ENCODE measurements at regions not wholly inside any gene's neighbourhood (a gene's known extent, or its start where the extent isn't known, plus 50 kb on each side); places are given as distances from the start of the nearest gene placed in this dataset.

GRCh38 chr5:165135565-165135964 is 1630.1 kb downstream of the MAT2B start:
- H3K4me1 Mint-ChIP-seq, result peaks cover 50% of the 10 kb centered on the region
- ATAC-seq, result no peak
- no peak for DNase-seq (ENCODE audit: low spot score)
- no peaks in the 10 kb centered on the region; the same call in 1 of the 2 replicates for H3K27me3 Mint-ChIP-seq (ENCODE audit: low read depth)
- H3K9me3 Mint-ChIP-seq, result peaks cover 3% of the 10 kb centered on the region; the same call in 1 of the 2 replicates
- POLR2A ChIA-PET, result no interaction called here
- TF ChIP-seq, protein P1, sequence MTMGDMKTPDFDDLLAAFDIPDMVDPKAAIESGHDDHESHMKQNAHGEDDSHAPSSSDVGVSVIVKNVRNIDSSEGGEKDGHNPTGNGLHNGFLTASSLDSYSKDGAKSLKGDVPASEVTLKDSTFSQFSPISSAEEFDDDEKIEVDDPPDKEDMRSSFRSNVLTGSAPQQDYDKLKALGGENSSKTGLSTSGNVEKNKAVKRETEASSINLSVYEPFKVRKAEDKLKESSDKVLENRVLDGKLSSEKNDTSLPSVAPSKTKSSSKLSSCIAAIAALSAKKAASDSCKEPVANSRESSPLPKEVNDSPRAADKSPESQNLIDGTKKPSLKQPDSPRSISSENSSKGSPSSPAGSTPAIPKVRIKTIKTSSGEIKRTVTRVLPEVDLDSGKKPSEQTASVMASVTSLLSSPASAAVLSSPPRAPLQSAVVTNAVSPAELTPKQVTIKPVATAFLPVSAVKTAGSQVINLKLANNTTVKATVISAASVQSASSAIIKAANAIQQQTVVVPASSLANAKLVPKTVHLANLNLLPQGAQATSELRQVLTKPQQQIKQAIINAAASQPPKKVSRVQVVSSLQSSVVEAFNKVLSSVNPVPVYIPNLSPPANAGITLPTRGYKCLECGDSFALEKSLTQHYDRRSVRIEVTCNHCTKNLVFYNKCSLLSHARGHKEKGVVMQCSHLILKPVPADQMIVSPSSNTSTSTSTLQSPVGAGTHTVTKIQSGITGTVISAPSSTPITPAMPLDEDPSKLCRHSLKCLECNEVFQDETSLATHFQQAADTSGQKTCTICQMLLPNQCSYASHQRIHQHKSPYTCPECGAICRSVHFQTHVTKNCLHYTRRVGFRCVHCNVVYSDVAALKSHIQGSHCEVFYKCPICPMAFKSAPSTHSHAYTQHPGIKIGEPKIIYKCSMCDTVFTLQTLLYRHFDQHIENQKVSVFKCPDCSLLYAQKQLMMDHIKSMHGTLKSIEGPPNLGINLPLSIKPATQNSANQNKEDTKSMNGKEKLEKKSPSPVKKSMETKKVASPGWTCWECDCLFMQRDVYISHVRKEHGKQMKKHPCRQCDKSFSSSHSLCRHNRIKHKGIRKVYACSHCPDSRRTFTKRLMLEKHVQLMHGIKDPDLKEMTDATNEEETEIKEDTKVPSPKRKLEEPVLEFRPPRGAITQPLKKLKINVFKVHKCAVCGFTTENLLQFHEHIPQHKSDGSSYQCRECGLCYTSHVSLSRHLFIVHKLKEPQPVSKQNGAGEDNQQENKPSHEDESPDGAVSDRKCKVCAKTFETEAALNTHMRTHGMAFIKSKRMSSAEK (CRISPR knock-in tag; IDR thresholded peaks at IDR 0.05; ENCODE audit: borderline replicate concordance), result no peak
- TF ChIP-seq NFYB (CRISPR knock-in tag; conservative IDR thresholded peaks at IDR 0.05; ENCODE audit: low read depth), result no peak
- TF ChIP-seq ESRRA (CRISPR knock-in tag; IDR thresholded peaks at IDR 0.05; ENCODE audit: borderline replicate concordance), result no peak
- no peak for TF ChIP-seq STAT6 (CRISPR knock-in tag; conservative IDR thresholded peaks at IDR 0.05; ENCODE audit: low read depth)
- no peak for TF ChIP-seq JAZF1 (CRISPR knock-in tag; IDR thresholded peaks at IDR 0.05)
- TF ChIP-seq, protein P2, sequence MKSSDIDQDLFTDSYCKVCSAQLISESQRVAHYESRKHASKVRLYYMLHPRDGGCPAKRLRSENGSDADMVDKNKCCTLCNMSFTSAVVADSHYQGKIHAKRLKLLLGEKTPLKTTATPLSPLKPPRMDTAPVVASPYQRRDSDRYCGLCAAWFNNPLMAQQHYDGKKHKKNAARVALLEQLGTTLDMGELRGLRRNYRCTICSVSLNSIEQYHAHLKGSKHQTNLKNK (CRISPR knock-in tag; IDR thresholded peaks at IDR 0.05), result no peak
- CTCF ChIA-PET, result no interaction called here
- H3K27ac Mint-ChIP-seq, result no peak overlapping the region
- no peaks in the 10 kb centered on the region for H3K36me3 Mint-ChIP-seq
- H3K4me3 Mint-ChIP-seq, result no peak overlapping the region

DNA sequence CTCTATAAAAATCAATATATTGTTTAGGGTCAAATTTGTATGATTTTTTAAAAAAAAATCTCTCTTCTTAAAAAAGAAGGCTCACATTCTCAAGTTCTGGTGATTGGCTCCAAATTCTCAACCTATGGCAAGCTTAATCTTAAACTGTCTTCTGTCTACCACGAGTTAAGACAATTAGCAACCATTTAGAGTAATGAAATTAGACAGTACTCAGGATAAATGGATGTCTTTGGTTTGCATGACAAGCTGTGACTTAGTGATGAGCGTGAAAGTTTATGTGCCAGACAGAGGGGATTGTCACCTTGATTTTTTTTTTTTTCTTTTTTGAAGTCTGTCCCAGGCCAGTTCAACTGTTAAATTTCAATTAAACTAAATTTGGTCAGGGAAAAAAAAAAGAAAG is 1632.3 kb downstream of the MAT2B start:
- no peaks in the 10 kb centered on the region for H3K36me3 Mint-ChIP-seq
- no peak overlapping the region; the same call in 1 of the 2 replicates for H3K27ac Mint-ChIP-seq
- ATAC-seq (no peak), DNase-seq (ENCODE audit: low spot score) (no peak)
- no peaks in the 10 kb centered on the region; the same call in 1 of the 2 replicates for H3K27me3 Mint-ChIP-seq (ENCODE audit: low read depth)
- no peak overlapping the region for H3K4me3 Mint-ChIP-seq
- H3K4me1 Mint-ChIP-seq, result peaks cover 48% of the 10 kb centered on the region
- ChIA-PET CTCF (no interaction called here), POLR2A (no interaction called here)
- H3K9me3 Mint-ChIP-seq, result peaks cover 1% of the 10 kb centered on the region; the same call in 1 of the 2 replicates
- TF ChIP-seq ATF1 (CRISPR knock-in tag; IDR thresholded peaks at IDR 0.05), result no peak

DNA sequence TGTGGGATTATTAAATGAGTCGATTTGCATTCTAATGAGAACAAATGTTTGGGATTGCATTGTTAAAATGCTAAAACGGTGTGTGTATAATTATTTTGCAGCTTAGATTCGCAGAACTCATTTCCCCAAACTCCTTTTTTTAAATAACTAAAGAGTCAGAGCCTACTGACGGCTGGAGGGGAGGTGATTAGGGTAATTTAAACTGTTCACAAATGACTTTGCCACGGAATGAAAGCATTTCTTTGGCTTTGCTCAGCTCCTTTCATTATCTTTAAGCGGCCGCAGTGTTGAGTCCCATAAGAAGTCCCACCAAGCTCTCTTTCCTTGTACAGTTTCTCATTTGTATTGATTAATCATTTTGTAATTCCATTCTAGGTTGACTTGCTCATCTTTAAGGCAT is 1632.8 kb downstream of the MAT2B start:
- CTCF ChIA-PET, result no interaction called here
- peak overlapping the region; percentile 22; the same call in 1 of the 2 replicates for H3K27ac Mint-ChIP-seq
- POLR2A ChIA-PET, result no interaction called here
- H3K27me3 Mint-ChIP-seq (ENCODE audit: low read depth), result no peaks in the 10 kb centered on the region; the same call in 1 of the 2 replicates
- no peaks in the 10 kb centered on the region for H3K36me3 Mint-ChIP-seq
- H3K9me3 Mint-ChIP-seq, result no peaks in the 10 kb centered on the region
- DNase-seq (ENCODE audit: low spot score) (no peak), ATAC-seq (peak; percentile 62)
- no peak overlapping the region for H3K4me3 Mint-ChIP-seq
- peaks cover 48% of the 10 kb centered on the region for H3K4me1 Mint-ChIP-seq
- TF ChIP-seq MAX (CRISPR knock-in tag; IDR thresholded peaks at IDR 0.05) (no peak), PREB (CRISPR knock-in tag; IDR thresholded peaks at IDR 0.05; ENCODE audit: borderline replicate concordance) (no peak), RORB (CRISPR knock-in tag; IDR thresholded peaks at IDR 0.05) (no peak), CREM (CRISPR knock-in tag; IDR thresholded peaks at IDR 0.05) (no peak), MXD4 (CRISPR knock-in tag; IDR thresholded peaks at IDR 0.05; ENCODE audit: borderline replicate concordance) (no peak)
- TF ChIP-seq, protein P3, sequence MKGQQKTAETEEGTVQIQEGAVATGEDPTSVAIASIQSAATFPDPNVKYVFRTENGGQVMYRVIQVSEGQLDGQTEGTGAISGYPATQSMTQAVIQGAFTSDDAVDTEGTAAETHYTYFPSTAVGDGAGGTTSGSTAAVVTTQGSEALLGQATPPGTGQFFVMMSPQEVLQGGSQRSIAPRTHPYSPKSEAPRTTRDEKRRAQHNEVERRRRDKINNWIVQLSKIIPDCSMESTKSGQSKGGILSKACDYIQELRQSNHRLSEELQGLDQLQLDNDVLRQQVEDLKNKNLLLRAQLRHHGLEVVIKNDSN (CRISPR knock-in tag; IDR thresholded peaks at IDR 0.05), result no peak
- TF ChIP-seq, protein P1 (CRISPR knock-in tag; IDR thresholded peaks at IDR 0.05; ENCODE audit: borderline replicate concordance), result no peak
- TF ChIP-seq, protein P4, sequence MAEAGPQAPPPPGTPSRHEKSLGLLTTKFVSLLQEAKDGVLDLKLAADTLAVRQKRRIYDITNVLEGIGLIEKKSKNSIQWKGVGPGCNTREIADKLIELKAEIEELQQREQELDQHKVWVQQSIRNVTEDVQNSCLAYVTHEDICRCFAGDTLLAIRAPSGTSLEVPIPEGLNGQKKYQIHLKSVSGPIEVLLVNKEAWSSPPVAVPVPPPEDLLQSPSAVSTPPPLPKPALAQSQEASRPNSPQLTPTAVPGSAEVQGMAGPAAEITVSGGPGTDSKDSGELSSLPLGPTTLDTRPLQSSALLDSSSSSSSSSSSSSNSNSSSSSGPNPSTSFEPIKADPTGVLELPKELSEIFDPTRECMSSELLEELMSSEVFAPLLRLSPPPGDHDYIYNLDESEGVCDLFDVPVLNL (CRISPR knock-in tag; IDR thresholded peaks at IDR 0.05; ENCODE audit: borderline replicate concordance, low read depth), result no peak
